GM19193 (cell line): ENCODE measurements at regions not wholly inside any gene's neighbourhood (a gene's known extent, or its start where the extent isn't known, plus 50 kb on each side); places are given as distances from the start of the nearest gene placed in this dataset.

ENCODE experiments used
- POLR2A ChIP-seq: IDR thresholded peaks from 4 replicates; pipeline ENCODE4 v1.6.1; 2011; ENCODE audit not compliant: insufficient read depth, insufficient read length; ENCODE audit errors: extremely low read depth

- TF ChIP-seq POLR2A, result no peak
Measured at GRCh38 chr12:31906557-31907301, 52.5 kb upstream of the RESF1 start.

- TF ChIP-seq POLR2A, result no peak
Measured at GRCh38 chr12:31903025-31903424, 56.2 kb upstream of the RESF1 start.

GRCh38 chr12:31900271-31900670, 58.9 kb upstream of the RESF1 start:
- no peak for TF ChIP-seq POLR2A

GRCh38 chr12:31899109-31899508, 60.1 kb upstream of the RESF1 start:
- TF ChIP-seq POLR2A, result no peak

GRCh38 chr12:31897781-31898503, 61.3 kb upstream of the RESF1 start:
- TF ChIP-seq POLR2A, result no peak

- no peak for TF ChIP-seq POLR2A
Measured at GRCh38 chr12:31896514-31897039, 62.6 kb upstream of the RESF1 start.

GRCh38 chr12:31895449-31896150, 63.6 kb upstream of the RESF1 start:
- no peak for TF ChIP-seq POLR2A

GRCh38 chr12:31890295-31891285, 68.6 kb upstream of the RESF1 start:
- no peak for TF ChIP-seq POLR2A

- no peak for TF ChIP-seq POLR2A
Measured at GRCh38 chr12:31887109-31887811, 72.0 kb upstream of the RESF1 start.

GRCh38 chr12:31880340-31880739, 78.9 kb upstream of the RESF1 start:
- TF ChIP-seq POLR2A, result no peak

- no peak for TF ChIP-seq POLR2A
Measured at GRCh38 chr12:31877884-31878283, 81.3 kb upstream of the RESF1 start.

- no peak for TF ChIP-seq POLR2A
Measured at GRCh38 chr12:31876568-31877424, 82.4 kb upstream of the RESF1 start.

GRCh38 chr12:31875609-31875964, 83.6 kb upstream of the RESF1 start:
- no peak for TF ChIP-seq POLR2A

GRCh38 chr12:31874961-31875608, 84.1 kb upstream of the RESF1 start:
- TF ChIP-seq POLR2A, result peak; percentile 8
